HFF-Myc (cell line): ENCODE measurements at regions not wholly inside any gene's neighbourhood (a gene's known extent, or its start where the extent isn't known, plus 50 kb on each side); places are given as distances from the start of the nearest gene placed in this dataset.

Experiments
- DNase-seq: peaks from one replicate; pipeline ENCODE4 v3.0.0-alpha.2; 2011; ENCODE audit warnings: low read depth; ENCODE audit errors: extremely low read depth
- H3K4me3 ChIP-seq: replicated peaks from 2 replicates; pipeline ENCODE4 v1.5.1; 2011; ENCODE audit warnings: low read depth, mild to moderate bottlenecking, control low read depth, low read length
- TF ChIP-seq, protein P1 (sequence below): IDR thresholded peaks from 2 replicates; pipeline ENCODE4 v1.5.1; 2012; ENCODE audit warnings: mild to moderate bottlenecking, low read depth, low read length, control low read depth; ENCODE audit errors: missing control alignments

DNA sequence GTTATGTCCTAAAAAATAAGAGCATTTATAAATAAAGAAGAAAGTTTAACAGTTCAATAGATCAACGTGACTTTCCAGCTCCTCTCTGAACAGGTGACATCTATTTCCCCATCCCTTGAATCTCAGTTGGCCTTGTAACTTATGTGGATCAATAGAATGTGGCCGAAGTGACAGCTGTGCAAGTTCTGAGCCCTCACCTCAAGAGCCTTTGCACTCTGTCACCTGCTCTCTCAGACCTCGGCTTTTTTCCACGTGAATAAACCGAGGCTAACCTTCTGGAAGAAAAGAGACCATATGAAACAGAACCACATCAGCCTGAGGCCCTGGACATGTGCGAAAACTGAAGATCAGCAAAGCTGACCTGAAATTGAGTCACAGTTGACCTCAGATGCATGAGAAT lies 253.0 kb downstream of the DAD1 start:
- no peak for DNase-seq
- TF ChIP-seq, protein P1, sequence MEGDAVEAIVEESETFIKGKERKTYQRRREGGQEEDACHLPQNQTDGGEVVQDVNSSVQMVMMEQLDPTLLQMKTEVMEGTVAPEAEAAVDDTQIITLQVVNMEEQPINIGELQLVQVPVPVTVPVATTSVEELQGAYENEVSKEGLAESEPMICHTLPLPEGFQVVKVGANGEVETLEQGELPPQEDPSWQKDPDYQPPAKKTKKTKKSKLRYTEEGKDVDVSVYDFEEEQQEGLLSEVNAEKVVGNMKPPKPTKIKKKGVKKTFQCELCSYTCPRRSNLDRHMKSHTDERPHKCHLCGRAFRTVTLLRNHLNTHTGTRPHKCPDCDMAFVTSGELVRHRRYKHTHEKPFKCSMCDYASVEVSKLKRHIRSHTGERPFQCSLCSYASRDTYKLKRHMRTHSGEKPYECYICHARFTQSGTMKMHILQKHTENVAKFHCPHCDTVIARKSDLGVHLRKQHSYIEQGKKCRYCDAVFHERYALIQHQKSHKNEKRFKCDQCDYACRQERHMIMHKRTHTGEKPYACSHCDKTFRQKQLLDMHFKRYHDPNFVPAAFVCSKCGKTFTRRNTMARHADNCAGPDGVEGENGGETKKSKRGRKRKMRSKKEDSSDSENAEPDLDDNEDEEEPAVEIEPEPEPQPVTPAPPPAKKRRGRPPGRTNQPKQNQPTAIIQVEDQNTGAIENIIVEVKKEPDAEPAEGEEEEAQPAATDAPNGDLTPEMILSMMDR = no peak
- no peak overlapping the region for H3K4me3 ChIP-seq

DNA sequence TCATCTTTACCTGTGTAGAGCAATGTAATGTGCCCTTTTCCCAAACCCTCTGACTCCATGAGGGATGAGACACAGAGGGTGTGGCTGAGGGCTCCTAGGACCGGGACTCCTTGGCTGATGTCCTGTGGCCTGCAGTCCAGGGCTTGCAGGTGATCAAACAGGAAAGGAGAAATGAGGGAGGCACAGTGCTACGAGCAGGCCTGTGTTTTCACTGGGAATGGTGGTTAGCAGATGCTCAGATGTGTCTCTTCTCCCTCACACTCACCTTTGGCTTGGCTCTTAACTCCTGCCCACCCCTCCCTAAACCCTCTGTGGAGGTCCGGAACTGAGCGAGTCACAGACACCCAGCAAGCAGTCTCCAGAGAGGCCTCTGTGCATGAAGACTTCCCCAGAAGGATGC lies 254.4 kb downstream of the DAD1 start:
- TF ChIP-seq, protein P1 = no peak
- DNase-seq = no peak
- H3K4me3 ChIP-seq = no peak overlapping the region

DNA sequence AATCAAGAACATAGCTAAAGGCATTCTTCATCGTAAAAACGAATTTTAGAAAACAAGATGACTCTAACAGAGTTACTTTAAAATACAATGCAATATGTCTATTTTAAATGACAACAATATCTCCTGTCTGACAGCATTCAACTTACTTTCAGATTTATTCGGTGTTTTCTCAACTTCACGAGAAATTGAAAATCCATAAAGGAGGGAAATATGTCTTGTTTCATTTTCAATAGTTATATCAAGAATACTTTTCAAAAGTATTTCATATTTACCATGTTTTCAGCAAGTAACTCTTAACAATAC lies 254.8 kb downstream of the DAD1 start:
- H3K4me3 ChIP-seq = no peak overlapping the region
- no peak for DNase-seq
- TF ChIP-seq, protein P1 = no peak

DNA sequence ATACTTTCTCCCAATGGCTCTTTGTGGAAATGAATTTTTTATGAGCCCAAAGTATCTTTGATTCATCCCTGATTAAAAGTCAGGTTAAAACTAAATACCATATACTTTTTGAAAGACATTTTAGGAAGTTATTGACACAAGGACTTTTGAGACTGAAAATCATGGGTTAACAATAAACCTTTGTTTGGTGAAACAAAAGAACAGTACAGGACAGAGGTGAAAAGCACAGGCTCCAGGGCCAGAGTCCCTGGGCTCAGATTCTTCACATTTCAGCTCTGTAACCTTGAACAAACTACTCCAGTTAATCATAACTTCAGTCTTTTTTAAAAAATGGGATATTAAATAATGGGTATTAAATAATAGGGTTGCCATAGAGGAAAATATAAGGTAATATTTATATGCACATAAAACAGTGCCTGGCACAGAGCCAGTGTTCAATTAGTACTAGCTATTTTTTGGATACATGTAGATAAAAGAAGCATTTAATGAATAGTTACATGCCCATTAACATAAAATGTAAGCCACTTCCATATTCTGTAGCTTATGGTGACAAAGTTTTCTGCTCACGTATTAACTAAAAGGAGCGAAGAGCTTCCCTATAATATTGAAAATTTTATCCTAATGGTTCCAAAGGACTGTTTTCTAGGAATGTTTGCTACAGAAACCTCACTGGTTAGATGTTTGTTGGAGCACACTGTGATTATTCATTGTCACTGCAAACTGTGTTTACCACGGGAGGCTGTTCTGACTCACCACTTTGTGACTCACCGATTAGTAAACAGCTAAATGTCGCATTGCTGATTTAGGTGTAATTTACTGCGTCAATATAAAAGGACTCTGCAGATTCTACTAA lies 255.4 kb downstream of the DAD1 start:
- TF ChIP-seq, protein P1 = no peak
- peak; percentile 16 for DNase-seq

DNA sequence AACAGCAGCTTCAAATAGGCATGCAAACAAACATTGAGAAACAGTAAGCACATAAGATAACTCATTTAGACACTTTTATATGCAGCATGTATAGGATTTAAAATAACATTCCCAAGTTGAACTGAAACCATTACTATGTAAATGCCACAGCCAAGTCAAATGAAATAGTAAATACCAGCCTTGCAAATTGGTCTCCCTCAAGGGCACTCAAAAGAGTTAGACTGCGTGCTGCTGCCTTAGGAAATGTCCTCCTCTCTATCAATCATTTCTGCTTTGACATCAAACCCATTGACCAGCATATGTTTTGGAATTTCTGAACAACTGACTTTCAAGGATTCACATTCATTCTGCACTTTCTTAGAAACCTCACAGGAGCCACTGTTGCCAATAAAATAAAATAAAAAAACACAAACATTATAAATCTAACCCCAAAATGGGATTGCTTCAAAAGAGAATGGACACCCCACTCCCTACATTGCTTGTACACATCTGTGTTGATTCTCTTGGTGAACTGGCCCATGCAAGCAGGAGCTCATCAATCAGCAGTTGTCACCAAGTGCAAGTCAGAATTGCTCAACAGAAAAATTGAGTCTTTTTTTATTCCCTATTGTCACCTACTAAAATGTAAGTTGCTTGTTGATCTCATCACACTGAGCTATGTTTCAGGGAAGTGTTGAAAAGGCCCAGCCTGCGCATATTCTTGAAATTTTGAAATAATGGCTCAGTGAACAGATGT lies 256.2 kb downstream of the DAD1 start:
- TF ChIP-seq, protein P1 = no peak
- no peak for DNase-seq
- H3K4me3 ChIP-seq = no peak overlapping the region

More for the DNA sequence above, 255.4 kb downstream of the DAD1 start:
- H3K4me3 ChIP-seq = no peak overlapping the region

DNA sequence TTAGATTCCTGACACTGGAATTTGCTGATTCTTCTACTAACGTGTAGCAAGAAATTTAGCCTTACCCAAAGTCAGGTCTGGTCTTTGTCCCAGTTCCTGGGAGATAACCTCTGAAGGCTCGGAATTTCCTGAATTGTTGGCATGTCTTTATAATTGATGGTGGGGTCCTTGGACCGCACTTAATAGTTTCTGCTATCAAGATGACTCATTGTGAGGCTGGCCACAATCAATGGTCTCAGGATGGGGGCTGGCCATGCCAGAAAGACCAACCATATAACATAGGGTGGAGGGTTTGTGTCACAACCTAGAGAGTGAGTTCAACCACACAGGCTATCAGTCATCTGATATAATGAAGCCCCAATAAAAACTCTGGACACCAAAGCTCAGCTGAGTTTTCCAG lies 259.7 kb downstream of the DAD1 start:
- no peak overlapping the region for H3K4me3 ChIP-seq
- TF ChIP-seq, protein P1 = no peak
- no peak for DNase-seq
